ENCODE measurements at regions not wholly inside any gene's neighbourhood (a gene's known extent, or its start where the extent isn't known, plus 50 kb on each side); places are given as distances from the start of the nearest gene placed in this dataset.
"Not testable (repeated sequence)": the region's sequence is repeated elsewhere in the genome, so short reads cannot be mapped to it uniquely, and the experiment has no call there.

DNA sequence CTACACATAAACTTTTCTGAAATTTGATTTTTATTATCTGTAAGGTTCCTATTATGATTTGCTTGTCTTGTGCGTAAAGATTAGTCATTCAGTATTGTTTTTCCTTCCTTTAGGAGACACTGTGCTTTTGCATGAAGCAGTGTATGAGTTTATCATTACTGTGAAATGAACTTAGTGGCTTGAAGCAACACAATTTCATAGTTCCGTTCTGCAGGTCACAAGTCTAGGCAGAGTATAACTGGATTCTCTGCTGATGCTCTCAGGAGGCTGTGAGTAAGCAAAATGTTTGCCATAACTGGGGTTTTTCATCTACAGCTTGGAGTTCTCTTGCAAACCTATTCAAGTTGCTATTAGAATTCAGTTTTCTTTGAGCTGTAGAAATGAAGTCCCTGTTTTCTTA, 1136.1 kb downstream of the OTOL1 start:
- no peak for DNase-seq (ENCODE audit: low read depth, low spot score)

DNA sequence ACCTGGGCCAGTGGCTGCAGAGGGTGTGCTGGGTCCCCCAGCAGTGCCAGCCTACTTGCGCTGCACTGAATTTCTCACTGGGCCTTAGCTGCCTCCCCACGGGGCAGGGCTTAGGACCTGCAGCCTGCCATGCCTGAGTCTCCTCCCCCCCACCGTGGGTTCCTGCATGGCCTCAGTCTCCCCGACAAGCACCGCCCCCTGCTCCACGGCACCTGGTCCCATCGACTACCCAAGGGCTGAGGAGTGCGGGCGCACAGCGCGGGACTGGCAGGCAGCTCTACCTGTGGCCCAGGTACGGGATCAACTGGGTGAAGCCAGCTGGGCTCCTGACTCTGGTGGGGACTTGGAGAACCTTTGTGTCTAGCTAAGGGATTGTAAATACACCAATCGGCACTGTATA, 1143.6 kb downstream of the OTOL1 start:
- DNase-seq (ENCODE audit: low read depth, low spot score) = not testable (repeated sequence)

DNA sequence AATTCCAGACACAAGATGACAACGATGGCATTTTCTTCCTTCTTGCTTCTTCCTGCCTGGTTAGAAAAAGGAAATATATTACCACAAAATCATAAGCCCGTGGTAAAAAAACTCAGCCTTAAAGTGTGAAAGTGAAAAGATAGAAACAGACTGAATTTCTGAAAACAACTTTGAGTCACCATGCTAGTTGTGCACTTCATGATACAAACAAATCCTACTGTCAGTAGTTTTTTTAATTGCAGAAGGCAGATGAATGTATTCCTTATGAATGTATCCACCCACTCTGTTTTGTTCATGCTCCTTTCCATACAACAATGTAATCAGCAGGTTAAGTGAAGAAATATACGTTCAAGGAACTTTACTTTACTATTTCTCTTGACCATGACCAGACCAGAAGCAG, 1144.7 kb downstream of the OTOL1 start:
- no peak for DNase-seq (ENCODE audit: low read depth, low spot score)

DNA sequence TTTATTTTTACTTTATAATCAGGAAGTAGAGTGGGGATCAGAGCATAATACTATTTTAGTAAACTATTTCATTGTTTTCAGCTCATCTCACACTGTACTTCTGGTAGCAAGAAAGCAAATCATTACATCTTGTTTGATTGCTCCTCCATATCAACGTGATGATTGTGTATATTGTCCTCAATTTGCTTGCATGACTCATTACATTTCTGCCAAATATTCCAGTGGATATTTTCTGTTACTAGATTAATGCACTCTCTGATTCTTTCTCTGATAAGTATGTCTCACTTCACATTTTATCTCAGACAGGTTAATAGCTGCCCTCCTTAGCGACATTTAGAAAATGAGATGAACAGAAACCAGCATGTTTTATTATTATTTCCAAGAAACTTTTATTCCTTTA, 1145.3 kb downstream of the OTOL1 start:
- DNase-seq (ENCODE audit: low read depth, low spot score) = no peak

DNA sequence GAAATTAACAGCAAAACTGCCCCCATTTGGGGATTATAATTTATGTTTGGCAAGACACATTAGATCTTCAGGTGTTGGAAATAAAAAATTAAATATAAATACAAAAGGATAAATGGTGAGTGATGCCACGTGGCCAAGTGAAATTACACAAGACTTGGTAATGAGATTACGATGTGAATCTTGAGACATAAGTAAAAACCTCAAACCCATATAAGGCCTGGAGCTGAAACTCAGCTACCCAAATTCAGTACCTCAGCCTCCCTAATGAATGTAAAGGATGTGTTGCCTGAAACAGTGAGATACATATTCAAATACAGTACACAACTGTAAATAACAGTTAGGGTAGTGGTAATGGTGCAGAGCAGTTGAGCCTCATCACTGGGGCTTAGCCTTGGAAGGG, 1146.6 kb downstream of the OTOL1 start:
- no peak for DNase-seq (ENCODE audit: low read depth, low spot score)

DNA sequence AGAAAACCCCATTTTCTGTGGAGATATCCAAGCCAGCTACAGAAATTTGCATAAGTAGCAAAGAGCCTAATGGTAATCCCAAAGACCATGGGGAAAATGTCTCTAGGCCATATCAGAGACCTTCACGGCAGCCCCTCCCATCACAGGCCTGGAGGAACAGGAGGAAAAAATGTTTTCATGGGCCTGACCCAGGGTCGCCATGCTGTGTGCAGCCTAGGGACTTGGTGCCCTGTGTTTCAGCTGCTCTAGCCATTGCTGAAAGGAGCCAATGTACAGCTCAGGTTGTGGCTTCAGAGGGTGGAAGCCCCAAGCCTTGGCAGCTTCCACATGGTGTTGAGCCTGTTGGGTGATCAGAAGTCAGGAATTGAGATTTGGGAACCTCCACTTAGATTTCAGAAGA, 1150.7 kb downstream of the OTOL1 start:
- DNase-seq (ENCODE audit: low read depth, low spot score) = no peak

DNA sequence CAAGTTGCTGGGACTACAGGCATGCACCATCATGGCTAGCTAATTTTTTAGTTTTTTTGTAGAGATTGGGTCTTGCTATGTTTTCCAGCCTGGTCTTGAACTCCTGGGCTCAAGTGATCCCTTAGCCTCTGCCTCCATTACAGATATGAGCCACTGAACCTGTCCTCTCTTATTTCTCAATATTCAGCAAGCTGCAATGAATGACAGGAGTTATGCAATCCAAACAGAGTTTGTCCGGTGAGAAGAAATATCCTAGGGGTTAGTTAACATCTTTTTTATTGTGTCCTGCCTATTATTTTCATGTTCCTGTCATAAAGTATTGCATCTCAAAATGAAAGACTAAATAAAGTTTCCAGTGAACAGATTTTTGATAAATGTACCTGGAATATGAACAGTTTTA, 1161.4 kb downstream of the OTOL1 start:
- DNase-seq (ENCODE audit: low read depth, low spot score) = no peak

DNA sequence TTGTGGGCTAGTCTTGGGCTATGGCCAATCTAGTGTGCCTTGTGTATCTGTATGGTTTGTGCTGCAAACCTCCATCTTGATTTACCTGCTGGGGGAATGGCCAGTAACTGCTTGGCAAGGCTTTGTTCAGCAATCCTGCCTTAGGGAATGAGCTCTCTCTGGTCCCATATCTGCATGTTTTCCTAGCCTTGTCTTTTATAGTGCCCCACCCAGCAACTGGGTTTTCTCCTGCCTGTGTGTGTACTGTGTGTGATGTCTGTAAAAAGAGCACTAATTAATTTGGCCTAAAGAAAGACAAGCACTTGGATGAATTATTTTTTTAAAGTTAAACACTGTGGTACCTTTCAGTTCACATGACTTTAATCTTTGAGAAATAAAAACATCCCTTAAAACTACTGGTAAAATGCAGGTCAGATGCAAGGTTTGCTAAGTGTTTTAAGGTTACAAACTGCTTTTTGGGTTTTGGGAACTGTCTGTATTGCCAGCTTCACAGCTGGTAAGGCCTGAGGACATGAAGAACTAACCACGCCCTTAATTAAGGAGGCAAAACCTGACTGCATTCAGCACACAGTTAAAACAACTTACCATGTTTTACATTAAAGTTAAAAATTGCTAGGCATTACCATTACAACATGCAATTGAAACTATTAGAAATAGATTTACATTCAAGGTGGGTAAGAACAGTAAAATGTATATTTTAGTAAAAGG, 1169.2 kb downstream of the OTOL1 start:
- no peak for DNase-seq (ENCODE audit: low read depth, low spot score)

DNA sequence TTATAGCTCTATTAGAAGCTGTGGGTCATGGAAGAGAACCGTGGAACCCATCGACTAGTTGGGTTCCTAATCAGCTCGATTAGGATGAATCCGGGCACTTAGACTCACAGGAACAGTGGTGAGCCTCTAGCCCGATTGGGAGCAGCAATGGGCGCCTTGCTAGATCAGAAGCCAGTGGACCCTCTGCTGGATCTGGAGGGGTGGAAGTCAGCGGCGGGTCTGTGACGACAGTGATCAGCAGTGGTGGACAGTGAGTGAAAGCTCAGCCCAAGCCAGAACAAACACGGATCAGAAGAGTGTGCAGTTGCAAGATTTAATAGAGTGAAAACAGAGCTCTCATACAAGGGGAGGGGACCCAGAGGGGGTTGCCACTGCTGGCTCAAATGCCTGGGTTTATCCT, 1170.2 kb downstream of the OTOL1 start:
- DNase-seq (ENCODE audit: low read depth, low spot score) = no peak

DNA sequence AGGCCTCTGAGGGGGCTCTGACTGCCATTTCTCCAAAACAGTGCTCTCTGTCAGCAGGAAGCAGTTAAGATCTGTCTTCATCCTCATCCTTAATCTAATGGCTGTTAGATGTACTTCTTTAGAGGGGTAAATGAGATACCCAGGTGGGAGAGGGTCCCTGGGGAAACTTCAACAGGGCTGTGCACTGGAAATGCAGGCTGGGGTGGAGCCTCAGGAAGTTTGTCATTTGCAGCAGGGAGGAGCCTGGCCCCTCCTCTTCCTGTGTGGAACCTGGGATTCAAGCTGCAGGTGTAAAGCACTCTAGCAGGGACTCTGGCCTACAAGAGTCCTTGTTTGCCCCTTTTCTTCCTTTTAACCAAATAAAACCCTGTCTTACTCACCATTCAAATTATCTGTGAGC, 1173.6 kb downstream of the OTOL1 start:
- no peak for DNase-seq (ENCODE audit: low read depth, low spot score)

DNA sequence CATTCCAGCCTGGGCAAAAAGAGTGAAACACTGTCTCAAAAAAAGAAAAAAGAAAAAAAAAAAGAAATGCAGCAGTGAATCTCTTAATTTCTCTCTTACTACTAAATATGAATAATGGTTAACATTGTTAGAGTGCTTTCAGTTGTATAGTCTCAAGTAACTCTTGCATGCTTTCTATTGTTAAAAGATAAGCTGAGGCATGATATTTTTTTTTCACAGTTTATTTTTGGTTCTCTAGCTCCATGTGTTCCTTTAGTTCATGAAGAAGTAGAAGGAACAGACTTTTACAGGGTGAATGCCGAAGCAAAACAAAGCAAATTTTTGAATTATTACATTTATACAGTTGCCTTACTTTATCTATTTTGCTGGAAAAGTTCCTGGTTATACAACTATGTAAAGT, 1180.9 kb downstream of the OTOL1 start:
- no peak for DNase-seq (ENCODE audit: low read depth, low spot score)

DNA sequence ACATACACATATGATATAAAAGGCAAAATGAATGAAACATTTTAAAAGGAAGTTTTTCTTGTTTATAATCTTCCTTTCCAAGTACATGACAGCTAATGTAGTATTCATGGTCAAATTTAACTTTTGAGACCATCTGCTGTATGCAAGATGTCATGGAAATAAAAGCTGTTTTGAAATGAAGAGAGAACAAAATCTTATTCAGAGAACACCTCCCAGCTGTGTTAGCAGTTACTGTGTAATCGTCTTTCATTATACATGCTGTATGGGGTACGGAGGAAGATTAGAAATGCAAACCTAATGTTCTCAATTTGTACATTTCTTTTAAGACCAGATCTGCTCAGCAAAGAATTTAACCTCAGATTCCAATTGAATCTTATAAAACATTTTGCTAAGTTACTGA, 1182.3 kb downstream of the OTOL1 start:
- DNase-seq (ENCODE audit: low read depth, low spot score) = no peak

DNA sequence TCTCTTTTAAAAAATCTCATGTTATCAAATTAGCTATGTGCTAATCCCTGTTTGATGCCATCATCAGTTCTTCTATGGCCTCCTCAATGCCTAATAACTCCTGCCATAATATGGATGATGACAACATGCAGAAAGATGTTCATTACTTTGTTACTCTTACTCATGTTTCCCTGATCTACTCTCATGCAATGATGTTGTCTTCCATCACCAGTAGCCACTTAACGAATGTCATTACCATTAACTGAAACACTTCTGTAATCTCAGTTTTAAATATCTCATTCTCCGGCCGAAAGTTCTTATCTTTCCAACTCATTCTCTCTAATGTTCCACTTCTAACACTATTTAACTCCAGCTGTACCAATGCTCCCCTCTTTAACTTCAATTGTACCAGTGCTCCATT, 1187.7 kb downstream of the OTOL1 start:
- no peak for DNase-seq (ENCODE audit: low read depth, low spot score)

DNA sequence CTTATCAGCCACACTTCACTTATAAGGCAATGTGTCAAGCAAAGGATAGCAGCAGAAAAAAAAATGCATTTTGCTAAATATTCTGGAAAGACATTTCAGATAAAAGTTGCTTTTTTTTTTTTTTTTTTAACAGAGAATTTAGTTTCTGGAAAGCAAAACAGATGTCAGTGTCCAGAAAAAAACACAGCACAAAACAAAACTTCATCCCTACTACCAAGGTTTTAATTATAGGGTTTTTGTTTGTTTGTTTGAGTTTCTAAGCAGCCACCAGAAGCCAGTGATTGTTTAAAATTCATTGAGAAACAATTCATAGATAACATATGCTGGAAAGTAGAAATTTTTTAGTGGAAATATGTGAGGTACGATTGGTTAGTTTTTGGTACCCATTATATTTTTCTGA, 1202.7 kb downstream of the OTOL1 start:
- no peak for DNase-seq (ENCODE audit: low read depth, low spot score)

DNA sequence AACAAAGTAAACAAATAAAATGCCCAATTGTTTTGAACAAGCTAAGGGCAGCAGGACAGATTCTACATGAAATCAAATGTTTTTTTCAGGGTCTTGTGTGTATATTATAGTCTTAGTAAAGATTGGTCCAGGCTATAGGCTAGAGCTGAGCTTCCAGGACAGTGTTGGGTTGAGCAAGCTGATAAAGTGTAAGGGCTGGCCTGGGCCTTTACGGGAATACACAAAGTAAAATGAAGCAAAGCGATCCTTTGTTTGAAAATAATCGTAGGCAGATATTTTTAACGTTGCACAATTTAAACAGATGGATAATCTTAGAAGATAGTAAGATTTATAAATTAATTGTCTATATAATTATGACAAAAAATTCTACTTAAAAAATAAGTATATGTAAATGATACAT, 1204.6 kb downstream of the OTOL1 start:
- DNase-seq (ENCODE audit: low read depth, low spot score) = no peak

DNA sequence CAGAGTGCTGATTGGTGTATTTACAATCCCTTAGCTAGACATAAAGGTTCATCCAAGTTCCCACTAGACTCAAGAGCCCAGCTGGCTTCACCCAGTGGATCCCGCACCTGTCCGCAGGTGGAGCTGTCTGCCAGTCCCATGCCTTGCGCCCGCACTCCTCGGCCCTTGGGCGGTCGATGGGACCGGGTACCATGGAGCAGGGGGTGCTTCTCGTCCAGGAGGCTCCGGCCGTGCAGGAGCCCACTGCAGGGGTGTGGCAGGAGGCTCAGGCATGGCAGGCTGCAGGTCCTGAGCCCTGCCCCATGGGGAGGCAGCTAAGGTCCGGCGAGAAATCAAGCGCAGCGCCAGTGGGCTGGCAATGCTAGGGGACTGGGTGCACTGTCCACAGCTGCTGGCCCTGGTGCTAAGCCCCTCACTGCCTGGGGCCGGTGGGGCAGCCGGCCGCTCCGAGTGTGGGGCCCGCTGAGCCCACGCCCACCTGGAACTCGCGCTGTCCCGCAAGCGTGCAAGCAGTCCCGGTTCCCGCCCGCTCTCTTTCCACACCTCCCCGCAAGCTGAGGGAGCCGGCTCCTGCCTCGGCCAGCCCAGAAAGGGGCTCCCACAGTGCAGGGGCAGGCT, 1206.3 kb downstream of the OTOL1 start:
- no peak for DNase-seq (ENCODE audit: low read depth, low spot score)

DNA sequence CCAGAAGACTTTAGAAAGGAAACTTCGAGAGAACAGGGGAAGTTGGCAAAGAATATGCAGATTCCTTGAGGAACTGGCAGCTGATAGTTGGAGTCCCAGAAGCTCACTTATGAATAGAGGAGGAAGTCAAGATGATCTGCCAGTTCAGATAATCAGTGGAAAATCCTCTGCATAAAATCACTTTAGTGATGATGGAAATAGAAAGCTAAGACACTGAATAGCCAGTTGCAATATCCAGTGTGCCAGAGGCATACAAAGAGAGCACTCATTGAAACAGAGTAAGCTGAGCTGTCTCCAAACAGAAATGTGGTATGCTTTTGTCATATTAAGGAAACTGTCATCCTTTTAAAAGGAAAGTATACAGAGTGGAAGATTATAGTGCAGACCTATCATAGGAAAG, 1207.6 kb downstream of the OTOL1 start:
- no peak for DNase-seq (ENCODE audit: low read depth, low spot score)

DNA sequence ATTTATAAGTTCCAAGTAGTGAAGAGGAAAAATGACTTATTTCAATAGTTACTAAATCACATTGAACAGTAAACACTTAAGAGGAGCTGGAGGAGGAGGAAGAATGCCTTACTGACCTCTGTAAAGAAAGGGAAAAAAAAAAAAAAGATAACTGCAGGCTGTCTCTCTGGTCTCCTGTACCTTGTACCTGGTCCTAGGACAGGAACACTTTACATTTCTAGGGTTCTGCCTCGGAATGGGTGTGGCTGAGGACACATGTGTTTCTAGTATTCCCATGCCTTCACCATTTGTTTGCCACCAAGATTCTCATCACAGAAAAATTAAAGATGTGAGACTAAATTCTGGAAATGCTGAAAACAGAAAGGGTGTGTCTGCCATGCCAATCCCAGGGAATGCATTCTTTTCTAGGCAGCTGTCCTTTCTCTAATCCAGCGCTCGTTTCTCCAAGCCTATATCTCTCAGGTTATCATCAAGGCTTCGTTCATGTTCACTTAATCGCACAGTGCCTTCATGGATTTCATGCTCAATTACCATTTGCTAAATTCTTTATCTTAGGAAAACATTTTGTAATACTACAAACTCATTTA, 1208.3 kb downstream of the OTOL1 start:
- no peak for DNase-seq (ENCODE audit: low read depth, low spot score)

DNA sequence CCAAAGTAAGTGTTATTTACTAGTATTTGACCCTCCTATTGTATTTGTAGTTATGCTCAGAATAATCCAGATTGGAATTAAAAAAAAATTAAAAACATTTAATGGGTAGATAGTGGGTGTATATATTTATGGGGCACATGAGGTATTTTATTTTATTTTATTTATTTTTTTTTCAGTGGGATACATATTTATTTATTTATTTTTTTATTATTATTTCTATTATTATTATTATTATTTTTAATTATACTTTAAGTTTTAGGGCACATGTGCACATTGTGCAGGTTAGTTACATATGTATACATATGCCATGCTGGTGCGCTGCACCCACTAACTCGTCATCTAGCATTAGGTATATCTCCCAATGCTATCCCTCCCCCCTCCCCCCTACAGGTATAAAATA, 1211.8 kb downstream of the OTOL1 start:
- not testable (repeated sequence) for DNase-seq (ENCODE audit: low read depth, low spot score)

DNA sequence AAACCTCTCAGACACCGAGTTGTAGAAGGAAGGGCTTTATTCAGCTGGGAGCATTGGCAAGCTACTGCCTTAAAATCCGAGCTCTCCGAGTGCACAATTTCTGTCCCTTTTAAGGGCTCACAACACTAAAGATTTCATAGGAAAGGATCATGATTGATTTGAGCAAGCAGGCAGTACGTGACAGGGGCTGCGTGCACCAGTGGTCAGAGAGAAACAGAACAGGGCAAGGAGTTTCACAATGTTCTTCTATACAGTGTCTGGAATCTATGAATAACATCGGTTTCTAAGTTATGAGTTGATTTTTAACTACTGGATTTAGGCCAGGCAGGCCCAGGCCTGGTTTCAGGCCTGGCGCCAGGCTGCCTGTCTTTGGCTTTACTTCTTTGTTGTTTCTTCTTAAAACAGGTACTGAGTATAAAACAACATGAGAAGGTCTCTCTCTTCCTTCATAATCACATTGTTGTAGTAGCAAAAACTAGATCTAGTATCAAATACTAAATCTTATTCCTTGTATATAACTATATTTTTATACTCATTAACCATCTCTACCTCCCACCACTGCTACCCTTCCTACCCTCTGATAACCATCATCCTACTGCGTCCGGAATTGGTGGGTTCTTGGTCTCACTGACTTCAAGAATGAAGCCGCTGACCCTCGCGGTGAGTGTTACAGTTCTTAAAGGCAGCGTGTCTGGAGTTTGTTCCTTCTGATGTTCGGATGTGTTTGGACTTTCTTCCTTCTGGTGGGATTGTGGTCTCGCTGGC, 1212.5 kb downstream of the OTOL1 start:
- not testable (repeated sequence) for DNase-seq (ENCODE audit: low read depth, low spot score)

DNA sequence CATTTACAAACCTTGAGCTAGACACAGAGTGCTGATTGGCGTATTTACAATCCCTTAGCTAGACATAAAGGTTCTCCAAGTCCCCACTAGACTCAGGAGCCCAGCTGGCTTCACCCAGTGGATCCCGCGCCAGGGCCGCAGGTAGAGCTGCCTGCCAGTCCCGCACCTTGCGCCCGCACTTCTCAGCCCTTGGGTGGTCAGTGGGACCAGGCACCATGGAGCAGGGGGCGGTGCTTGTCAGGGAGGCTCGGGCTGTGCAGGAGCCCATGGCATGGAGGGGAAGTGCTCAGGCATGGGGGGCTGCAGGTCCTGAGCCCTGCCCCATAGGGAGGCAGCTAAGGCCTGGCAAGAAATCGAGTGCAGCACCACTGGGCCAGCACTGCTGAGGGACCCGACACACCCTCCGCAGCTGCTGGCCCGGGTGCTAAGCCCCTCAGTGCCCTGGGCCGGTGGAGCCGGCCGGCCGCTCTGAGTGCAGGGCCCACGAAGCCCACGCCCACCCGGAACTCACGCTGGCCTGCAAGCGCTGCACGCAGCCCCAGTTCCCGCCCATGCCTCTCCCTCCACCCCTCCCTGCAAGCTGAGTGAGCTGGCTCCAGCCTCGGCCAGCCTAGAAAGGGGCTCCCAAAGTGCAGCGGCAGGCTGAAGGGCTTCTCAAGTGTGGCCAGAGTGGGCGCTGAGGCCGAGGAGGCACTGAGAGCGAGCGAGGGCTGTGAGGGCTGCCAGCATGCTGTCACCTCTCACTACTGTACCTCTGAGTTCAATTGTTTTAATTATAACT, 1213.9 kb downstream of the OTOL1 start:
- no peak for DNase-seq (ENCODE audit: low read depth, low spot score)

DNA sequence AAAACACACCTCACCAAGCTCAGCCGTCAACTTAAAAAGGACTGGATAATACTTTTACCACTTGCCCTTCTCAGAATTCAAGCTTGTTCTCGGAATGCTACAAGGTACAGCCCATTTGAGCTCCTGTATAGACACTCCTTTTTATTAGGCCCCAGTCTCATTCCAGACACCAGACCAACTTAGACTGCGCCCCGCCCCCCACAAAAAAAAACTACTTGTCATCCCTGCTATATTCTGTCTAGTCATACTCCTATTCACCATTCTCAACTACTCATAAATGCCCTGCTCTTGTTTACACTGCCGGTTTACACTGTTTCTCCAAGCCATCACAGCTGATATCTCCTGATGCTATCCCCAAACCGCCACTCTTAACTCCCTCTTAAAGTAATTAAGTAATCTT, 1220.5 kb downstream of the OTOL1 start:
- not testable (repeated sequence) for DNase-seq (ENCODE audit: low read depth, low spot score)

Measured in smooth muscle cell of the brain vasculature (primary cell).